ENCODE measurements at regions not wholly inside any gene's neighbourhood (a gene's known extent, or its start where the extent isn't known, plus 50 kb on each side); places are given as distances from the start of the nearest gene placed in this dataset.

DNA sequence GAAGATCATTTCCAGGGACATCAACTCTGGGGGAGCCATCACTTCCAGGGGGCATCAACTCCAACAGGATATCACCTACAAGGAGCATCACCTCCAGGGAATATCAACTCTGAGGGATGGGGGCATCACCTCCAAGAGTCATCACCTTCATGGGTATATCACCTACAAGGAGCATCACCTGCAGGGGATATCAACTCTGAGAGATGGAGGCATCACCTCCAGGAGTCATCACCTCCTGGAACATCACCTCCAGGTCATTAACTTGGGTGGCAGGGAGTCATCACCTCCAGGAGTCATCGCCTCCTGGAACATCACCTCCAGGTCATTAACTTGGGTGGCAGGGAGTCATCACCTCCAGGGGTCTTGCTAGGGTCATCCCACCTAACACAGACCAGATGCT lies 167.6 kb downstream of the NDUFA10 start:
- dilution Hi-C loops (cut with MboI; ENCODE audit: extremely low pct_ligation_motif_present, low sequenced_read_pairs) = no loop called here
- H2AFZ ChIP-seq (ENCODE audit: low read depth, low read length) = no peak overlapping the region
- H3K9ac ChIP-seq (replicated peaks; ENCODE audit: extremely low read depth, insufficient read depth, low read length) = no peak overlapping the region
- H3K79me2 ChIP-seq (ENCODE audit: control insufficient read depth, insufficient read depth, low read length) = no peaks in the 10 kb centered on the region
- ChIA-PET CTCF (no interaction called here), POLR2A (no interaction called here)
- DNase-seq (ENCODE audit: low read depth, low spot score) (no peak), FAIRE-seq (no peak)
- H3K4me2 ChIP-seq (ENCODE audit: insufficient read depth, low read length) = no peak overlapping the region
- TF ChIP-seq FOS (IDR thresholded peaks at IDR 0.05; ENCODE audit: borderline replicate concordance, insufficient read depth, low read length) (no peak), JUN (IDR thresholded peaks at IDR 0.05; ENCODE audit: borderline replicate concordance, insufficient read depth, insufficient read length, low read depth) (no peak), POLR2A (IDR thresholded peaks at IDR 0.05; ENCODE audit: low read depth, low read length) (no peak), MYC (IDR thresholded peaks at IDR 0.05; ENCODE audit: low read depth, low read length) (no peak), GATA2 (IDR thresholded peaks at IDR 0.05; ENCODE audit: insufficient read depth, insufficient read length, low read depth, low read length) (no peak), POLR2AphosphoS5 (IDR thresholded peaks at IDR 0.05; ENCODE audit: insufficient read depth, low read depth, low read length) (no peak), EZH2 (IDR thresholded peaks at IDR 0.05; ENCODE audit: borderline replicate concordance, low read depth, low read length, severe bottlenecking) (no peak)
- TF ChIP-seq, protein P1, sequence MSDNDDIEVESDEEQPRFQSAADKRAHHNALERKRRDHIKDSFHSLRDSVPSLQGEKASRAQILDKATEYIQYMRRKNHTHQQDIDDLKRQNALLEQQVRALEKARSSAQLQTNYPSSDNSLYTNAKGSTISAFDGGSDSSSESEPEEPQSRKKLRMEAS (IDR thresholded peaks at IDR 0.05; ENCODE audit: insufficient read depth, insufficient read length) = no peak
- TF ChIP-seq, protein P2, sequence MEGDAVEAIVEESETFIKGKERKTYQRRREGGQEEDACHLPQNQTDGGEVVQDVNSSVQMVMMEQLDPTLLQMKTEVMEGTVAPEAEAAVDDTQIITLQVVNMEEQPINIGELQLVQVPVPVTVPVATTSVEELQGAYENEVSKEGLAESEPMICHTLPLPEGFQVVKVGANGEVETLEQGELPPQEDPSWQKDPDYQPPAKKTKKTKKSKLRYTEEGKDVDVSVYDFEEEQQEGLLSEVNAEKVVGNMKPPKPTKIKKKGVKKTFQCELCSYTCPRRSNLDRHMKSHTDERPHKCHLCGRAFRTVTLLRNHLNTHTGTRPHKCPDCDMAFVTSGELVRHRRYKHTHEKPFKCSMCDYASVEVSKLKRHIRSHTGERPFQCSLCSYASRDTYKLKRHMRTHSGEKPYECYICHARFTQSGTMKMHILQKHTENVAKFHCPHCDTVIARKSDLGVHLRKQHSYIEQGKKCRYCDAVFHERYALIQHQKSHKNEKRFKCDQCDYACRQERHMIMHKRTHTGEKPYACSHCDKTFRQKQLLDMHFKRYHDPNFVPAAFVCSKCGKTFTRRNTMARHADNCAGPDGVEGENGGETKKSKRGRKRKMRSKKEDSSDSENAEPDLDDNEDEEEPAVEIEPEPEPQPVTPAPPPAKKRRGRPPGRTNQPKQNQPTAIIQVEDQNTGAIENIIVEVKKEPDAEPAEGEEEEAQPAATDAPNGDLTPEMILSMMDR (IDR thresholded peaks at IDR 0.05; ENCODE audit: extremely low read depth in 1 of 2, insufficient read depth in 1 of 2, low read depth in 1 of 2, low read length in 2 of 2) = no peak
- no peaks in the 10 kb centered on the region for H3K36me3 ChIP-seq (ENCODE audit: control insufficient read depth in 2 of 2, extremely low read depth in 1 of 2, insufficient read depth in 2 of 2, low read length in 2 of 2)
- BruUV-seq (replicated peaks) = no TSS peak
- intact Hi-C loops (cut with micrococcal nuclease) = no loop called here
- H3K4me1 ChIP-seq (ENCODE audit: control insufficient read depth, extremely low read depth, insufficient read depth, low read length) = peaks cover 6% of the 10 kb centered on the region
- H3K9me3 ChIP-seq (replicated peaks; ENCODE audit: control insufficient read depth, insufficient read depth, low read length) = peaks cover 4% of the 10 kb centered on the region
- no peaks in the 10 kb centered on the region for H4K20me1 ChIP-seq (replicated peaks; ENCODE audit: control insufficient read depth, extremely low read depth, insufficient read depth, low read length)
- no peaks in the 10 kb centered on the region for H3K27me3 ChIP-seq (ENCODE audit: control insufficient read depth in 2 of 2, insufficient read depth in 2 of 2, low read length in 2 of 2)
- peak overlapping the region; percentile 24 for H3K27ac ChIP-seq (ENCODE audit: insufficient read depth, low read depth, low read length)
- no peaks in the 10 kb centered on the region for H3K9me1 ChIP-seq (replicated peaks; ENCODE audit: control insufficient read depth, extremely low read depth, insufficient read depth, low read length)
- no peak overlapping the region for H3K4me3 ChIP-seq (replicated peaks in 1 of 3; ENCODE audit: insufficient read depth in 1 of 3, low read depth in 1 of 3, low read length in 3 of 3)
